GM13976 (cell line): ENCODE measurements at regions not wholly inside any gene's neighbourhood (a gene's known extent, or its start where the extent isn't known, plus 50 kb on each side); places are given as distances from the start of the nearest gene placed in this dataset.

Experiments
- DNase-seq: peaks from one replicate; pipeline ENCODE4 v3.0.0; 2012; ENCODE audit warnings: low spot score
- CTCF ChIP-seq: IDR thresholded peaks from 2 replicates; pipeline ENCODE4 v1.5.1; 2012; ENCODE audit warnings: borderline replicate concordance, mild to moderate bottlenecking; ENCODE audit not compliant: insufficient read depth; ENCODE audit errors: extremely low read depth, missing control alignments, control extremely low read depth
- in situ Hi-C: fragments of 300-500 bp; cut with MboI; formaldehyde crosslinking; loops from one replicate; pipeline ENCODE4 v1.12.0; 2022; ENCODE audit warnings: low sequenced_read_pairs, mixed read lengths, inconsistent platforms; ENCODE audit not compliant: unreplicated experiment

GRCh38 chr12:92593734-92594402 lies 108.9 kb upstream of the PLEKHG7 start:
- DNase-seq = peak; percentile 75
- in situ Hi-C loops = loop anchor here (25.0 kb wide), 3 partner anchors 782 to 1207 kb away; no protein-coding TSS in a partner anchor
- no peak for TF ChIP-seq CTCF

- in situ Hi-C loops = loop anchor here (25.0 kb wide), 3 partner anchors 773 to 1198 kb away; no protein-coding TSS in a partner anchor
- TF ChIP-seq CTCF = no peak
- no peak for DNase-seq
Measured at GRCh38 chr12:92585115-92585727, 117.6 kb upstream of the PLEKHG7 start.

GRCh38 chr12:92583910-92584309 lies 118.9 kb upstream of the PLEKHG7 start:
- in situ Hi-C loops = loop anchor here (25.0 kb wide), 3 partner anchors 772 to 1197 kb away; no protein-coding TSS in a partner anchor
- DNase-seq = no peak
- no peak for TF ChIP-seq CTCF

- no peak for DNase-seq
- no peak for TF ChIP-seq CTCF
- in situ Hi-C loops = loop anchor here (25.0 kb wide), 3 partner anchors 771 to 1196 kb away; no protein-coding TSS in a partner anchor
Measured at GRCh38 chr12:92582893-92583292, 119.9 kb upstream of the PLEKHG7 start.

GRCh38 chr12:92582475-92582874 lies 120.3 kb upstream of the PLEKHG7 start:
- no peak for DNase-seq
- in situ Hi-C loops = loop anchor here (25.0 kb wide), 3 partner anchors 770 to 1195 kb away; no protein-coding TSS in a partner anchor
- TF ChIP-seq CTCF = no peak

GRCh38 chr12:92581604-92582003 lies 121.2 kb upstream of the PLEKHG7 start:
- in situ Hi-C loops = loop anchor here (25.0 kb wide), 3 partner anchors 769 to 1194 kb away; no protein-coding TSS in a partner anchor
- DNase-seq = no peak
- no peak for TF ChIP-seq CTCF
